Neural cell (in vitro differentiated cells): ENCODE measurements at regions not wholly inside any gene's neighbourhood (a gene's known extent, or its start where the extent isn't known, plus 50 kb on each side); places are given as distances from the start of the nearest gene placed in this dataset.

Source experiments
- H2AFZ ChIP-seq: fragments of 200-600, 300-800 bp; sonication (generic), shearing (Covaris generic); 2 replicates; pipeline ENCODE4 v1.6.0; 2014; ENCODE audit warnings: low read depth, mild to moderate bottlenecking, antibody characterized with exemption, low read length, moderate library complexity
- H3F3A ChIP-seq: fragments of 200-600 bp; shearing (Covaris generic); 2 replicates; pipeline ENCODE4 v1.6.1; 2016; ENCODE audit warnings: mild to moderate bottlenecking, moderate library complexity, mixed read lengths, antibody characterized with exemption, low read length; ENCODE audit not compliant: insufficient read depth, poor library complexity, severe bottlenecking
- H3K27ac ChIP-seq: fragments of 200-600, 300-800 bp; sonication (generic), shearing (Covaris generic); 2 replicates; pipeline ENCODE4 v1.5.1; 2014; ENCODE audit warnings: mild to moderate bottlenecking, low read length, moderate library complexity
- H3K27me3 ChIP-seq: fragments of 300-800, 200-600 bp; sonication (generic), shearing (Covaris generic); 2 replicates; pipeline ENCODE4 v1.6.0; 2014; ENCODE audit warnings: mild to moderate bottlenecking, low read depth, low read length, moderate library complexity; ENCODE audit not compliant: insufficient read depth
- H3K36me3 ChIP-seq: fragments of 300-800, 200-600 bp; sonication (generic), shearing (Covaris generic); 2 replicates; pipeline ENCODE4 v1.5.1; 2014; ENCODE audit warnings: mild to moderate bottlenecking, antibody characterized with exemption, low read length, moderate library complexity; ENCODE audit not compliant: insufficient read depth
- H3K4me2 ChIP-seq: fragments of 300-800, 200-600 bp; sonication (generic), shearing (Covaris generic); 2 replicates; pipeline ENCODE4 v1.6.0; 2014; ENCODE audit warnings: mild to moderate bottlenecking, low read length
- H3K4me3 ChIP-seq: fragments of 300-800, 200-600 bp; sonication (generic), shearing (Covaris generic); 2 replicates; pipeline ENCODE4 v1.5.1; 2014; ENCODE audit warnings: mild to moderate bottlenecking, low read length, moderate library complexity
- H3K79me2 ChIP-seq: fragments of 200-600 bp; shearing (Covaris generic); replicated peaks from 2 replicates; pipeline ENCODE4 v1.6.0; 2014; ENCODE audit warnings: mild to moderate bottlenecking, low read length, moderate library complexity; ENCODE audit not compliant: insufficient read depth
- H3K9ac ChIP-seq: fragments of 300-800, 200-600 bp; sonication (generic), shearing (Covaris generic); 2 replicates; pipeline ENCODE4 v1.6.1; 2016; ENCODE audit warnings: mild to moderate bottlenecking, low read length, mixed read lengths
- H3K9me2 ChIP-seq: fragments of 200-600 bp; shearing (Covaris generic); 2 replicates; pipeline ENCODE4 v1.6.1; 2016; ENCODE audit warnings: mild to moderate bottlenecking, low read length, mixed read lengths; ENCODE audit not compliant: insufficient read depth
- H3K9me3 ChIP-seq: fragments of 200-600, 300-800 bp; sonication (generic), shearing (Covaris generic); 2 replicates; pipeline ENCODE4 v1.6.1; 2016; ENCODE audit warnings: mild to moderate bottlenecking, mixed run types, low read length, moderate library complexity, mixed read lengths
- H4K20me1 ChIP-seq: fragments of 200-600 bp; shearing (Covaris generic); 2 replicates; pipeline ENCODE4 v1.6.1; 2016; ENCODE audit warnings: mild to moderate bottlenecking, mixed run types; ENCODE audit not compliant: insufficient read depth
- CTCF ChIP-seq: fragments of 450-650 bp; IDR thresholded peaks from 2 replicates; pipeline ENCODE4 v1.5.1; 2014; ENCODE audit warnings: antibody characterized with exemption, mild to moderate bottlenecking, moderate library complexity; ENCODE audit not compliant: poor library complexity, severe bottlenecking
- EP300 ChIP-seq: fragments of 450-650 bp; conservative IDR thresholded peaks from 2 replicates; pipeline ENCODE4 v1.6.1; 2014; ENCODE audit warnings: antibody characterized with exemption, mild to moderate bottlenecking, moderate library complexity; ENCODE audit not compliant: poor library complexity, severe bottlenecking
- EZH2 ChIP-seq: fragments of 200-600, 300-800 bp; shearing (Covaris generic), sonication (generic); IDR thresholded peaks from 2 replicates; pipeline ENCODE4 v1.6.1; 2014; ENCODE audit warnings: antibody characterized with exemption, low read length, borderline replicate concordance, mild to moderate bottlenecking; ENCODE audit not compliant: insufficient read depth, poor library complexity, severe bottlenecking
- MXI1 ChIP-seq: fragments of 450-650 bp; conservative IDR thresholded peaks from 2 replicates; pipeline ENCODE4 v1.6.1; 2014; ENCODE audit warnings: antibody characterized with exemption, mild to moderate bottlenecking; ENCODE audit not compliant: poor library complexity, severe bottlenecking
- POLR2AphosphoS5 ChIP-seq: IDR thresholded peaks from 2 replicates; pipeline ENCODE4 v1.6.1; 2012
- RAD21 ChIP-seq: fragments of 450-650 bp; conservative IDR thresholded peaks from 2 replicates; pipeline ENCODE4 v1.6.1; 2014; ENCODE audit warnings: antibody characterized with exemption, mild to moderate bottlenecking, moderate library complexity
- REST ChIP-seq: IDR thresholded peaks from 2 replicates; pipeline ENCODE4 v1.6.1; 2012; ENCODE audit warnings: borderline replicate concordance
- SMC3 ChIP-seq: fragments of 450-650 bp; conservative IDR thresholded peaks from 2 replicates; pipeline ENCODE4 v1.6.1; 2014; ENCODE audit warnings: antibody characterized with exemption, mild to moderate bottlenecking, moderate library complexity; ENCODE audit not compliant: poor library complexity
- TAF1 ChIP-seq: IDR thresholded peaks from 2 replicates; pipeline ENCODE4 v1.6.1; 2012; ENCODE audit warnings: low read depth

- peaks cover 11% of the 10 kb centered on the region for H3F3A ChIP-seq
- H3K4me3 ChIP-seq = peak overlapping the region; percentile 53
- H3K9ac ChIP-seq = peak overlapping the region; percentile 44
- no peaks in the 10 kb centered on the region for H4K20me1 ChIP-seq
- H2AFZ ChIP-seq = no peak overlapping the region
- H3K4me2 ChIP-seq = peak overlapping the region; percentile 37
- H3K9me3 ChIP-seq = no peaks in the 10 kb centered on the region
- no peaks in the 10 kb centered on the region for H3K9me2 ChIP-seq
- H3K27me3 ChIP-seq = no peaks in the 10 kb centered on the region
- no peaks in the 10 kb centered on the region for H3K79me2 ChIP-seq
- peak overlapping the region; percentile 54 for H3K27ac ChIP-seq
- no peak for TF ChIP-seq CTCF
- no peak for TF ChIP-seq RAD21
- no peak for TF ChIP-seq SMC3
- TF ChIP-seq EP300 = no peak
- TF ChIP-seq TAF1 = no peak
- no peak for TF ChIP-seq EZH2
- no peak for TF ChIP-seq REST
- no peak for TF ChIP-seq POLR2AphosphoS5
- TF ChIP-seq MXI1 = no peak
- H3K36me3 ChIP-seq = no peaks in the 10 kb centered on the region
These were observed 71.3 kb upstream of the FGF3 start for GRCh38 chr11:69890476-69890875.

- Histone ChIP-seq H2AFZ (no peak overlapping the region), H3K36me3 (no peaks in the 10 kb centered on the region), H3K27me3 (no peaks in the 10 kb centered on the region), H3K27ac (no peak overlapping the region), H3K79me2 (no peaks in the 10 kb centered on the region), H3K9me3 (no peaks in the 10 kb centered on the region), H3K4me3 (no peak overlapping the region), H3K4me2 (no peak overlapping the region), H3K9ac (no peak overlapping the region), H3F3A (peaks cover 11% of the 10 kb centered on the region), H4K20me1 (no peaks in the 10 kb centered on the region), H3K9me2 (no peaks in the 10 kb centered on the region)
- no peak for TF ChIP-seq POLR2AphosphoS5
- no peak for TF ChIP-seq EZH2
- no peak for TF ChIP-seq MXI1
These were observed 72.4 kb upstream of the FGF3 start for GRCh38 chr11:69891421-69892236.
